HAP-1 (cell line): ENCODE measurements at regions not wholly inside any gene's neighbourhood (a gene's known extent, or its start where the extent isn't known, plus 50 kb on each side); places are given as distances from the start of the nearest gene placed in this dataset.

Experiments
- DNase-seq, 2 experiments: peaks; one replicate each; pipeline ENCODE4 v3.0.0-alpha.2; 2016 to 2020; ENCODE audit warnings: low spot score in 2 of 2
- H3K27me3 ChIP-seq: fragments of 250-450 bp; sonication (Bioruptor Pico); 2 replicates; pipeline ENCODE4 v1.5.1; 2020; ENCODE audit warnings: low read depth, mild to moderate bottlenecking, moderate library complexity
- H3K36me3 ChIP-seq: fragments of 250-450 bp; sonication (Bioruptor Pico); replicated peaks from 2 replicates; pipeline ENCODE4 v1.5.1; 2020; ENCODE audit warnings: mild to moderate bottlenecking
- H3K4me1 ChIP-seq: fragments of 250-450 bp; sonication (Bioruptor Pico); 2 replicates; pipeline ENCODE4 v1.5.1; 2020; ENCODE audit warnings: mild to moderate bottlenecking
- H3K4me3 ChIP-seq: fragments of 250-450 bp; sonication (Bioruptor Pico); 2 replicates; pipeline ENCODE4 v1.5.1; 2020; ENCODE audit warnings: mild to moderate bottlenecking, moderate library complexity
- H3K9me3 ChIP-seq: fragments of 250-450 bp; sonication (Bioruptor Pico); 2 replicates; pipeline ENCODE4 v1.5.1; 2020; ENCODE audit warnings: mild to moderate bottlenecking, moderate library complexity
- in situ Hi-C: fragments of 300-500 bp; cut with MboI; formaldehyde crosslinking; loops from 3 replicates; pipeline ENCODE4 v1.14.3; 2020; ENCODE audit warnings: low sequenced_read_pairs, inconsistent platforms, mixed read lengths

GRCh38 chr15:37789397-37789786 lies 145.0 kb upstream of the TMCO5A start:
- H3K4me3 ChIP-seq, result no peak overlapping the region
- no peaks in the 10 kb centered on the region for H3K36me3 ChIP-seq
- H3K4me1 ChIP-seq, result no peaks in the 10 kb centered on the region
- H3K9me3 ChIP-seq, result no peaks in the 10 kb centered on the region
- no peak for DNase-seq
- H3K27me3 ChIP-seq, result no peaks in the 10 kb centered on the region
- in situ Hi-C loops, result no loop called here

- no peaks in the 10 kb centered on the region for H3K9me3 ChIP-seq
- no peak for DNase-seq
- H3K36me3 ChIP-seq, result no peaks in the 10 kb centered on the region
- no peaks in the 10 kb centered on the region for H3K4me1 ChIP-seq
- H3K4me3 ChIP-seq, result no peak overlapping the region
- H3K27me3 ChIP-seq, result no peaks in the 10 kb centered on the region
- in situ Hi-C loops, result no loop called here
Observed at GRCh38 chr15:37789881-37790280, 144.6 kb upstream of the TMCO5A start.

GRCh38 chr15:37791693-37792092 lies 142.7 kb upstream of the TMCO5A start:
- no peaks in the 10 kb centered on the region for H3K9me3 ChIP-seq
- peaks cover 11% of the 10 kb centered on the region for H3K4me1 ChIP-seq
- H3K36me3 ChIP-seq, result no peaks in the 10 kb centered on the region
- H3K27me3 ChIP-seq, result no peaks in the 10 kb centered on the region
- no peak overlapping the region for H3K4me3 ChIP-seq
- in situ Hi-C loops, result no loop called here
- DNase-seq, result no peak

- in situ Hi-C loops, result no loop called here
- Histone ChIP-seq H3K9me3 (no peaks in the 10 kb centered on the region), H3K27me3 (no peaks in the 10 kb centered on the region), H3K4me3 (no peak overlapping the region), H3K36me3 (no peaks in the 10 kb centered on the region), H3K4me1 (peaks cover 11% of the 10 kb centered on the region)
- no peak for DNase-seq
Observed at GRCh38 chr15:37792351-37792750, 142.1 kb upstream of the TMCO5A start.

- Histone ChIP-seq H3K4me3 (no peak overlapping the region), H3K27me3 (no peaks in the 10 kb centered on the region), H3K4me1 (peaks cover 11% of the 10 kb centered on the region), H3K36me3 (no peaks in the 10 kb centered on the region), H3K9me3 (no peaks in the 10 kb centered on the region)
- in situ Hi-C loops, result no loop called here
- peak; percentile 11 to 18 for DNase-seq
Observed at GRCh38 chr15:37793851-37794250, 140.6 kb upstream of the TMCO5A start.

- Histone ChIP-seq H3K4me3 (no peak overlapping the region), H3K36me3 (no peaks in the 10 kb centered on the region), H3K4me1 (peaks cover 11% of the 10 kb centered on the region), H3K27me3 (no peaks in the 10 kb centered on the region), H3K9me3 (no peaks in the 10 kb centered on the region)
- no peak for DNase-seq
- in situ Hi-C loops, result no loop called here
Observed at GRCh38 chr15:37794947-37795346, 139.5 kb upstream of the TMCO5A start.

- Histone ChIP-seq H3K9me3 (no peaks in the 10 kb centered on the region), H3K4me3 (no peak overlapping the region), H3K36me3 (no peaks in the 10 kb centered on the region), H3K27me3 (no peaks in the 10 kb centered on the region), H3K4me1 (peaks cover under 1% of the 10 kb centered on the region)
- DNase-seq, result no peak
- in situ Hi-C loops, result no loop called here
Observed at GRCh38 chr15:37801529-37801928, 132.9 kb upstream of the TMCO5A start.

GRCh38 chr15:37806808-37807207 lies 127.6 kb upstream of the TMCO5A start:
- Histone ChIP-seq H3K36me3 (no peaks in the 10 kb centered on the region), H3K9me3 (no peaks in the 10 kb centered on the region), H3K4me3 (no peak overlapping the region), H3K4me1 (no peaks in the 10 kb centered on the region), H3K27me3 (no peaks in the 10 kb centered on the region)
- in situ Hi-C loops, result no loop called here
- no peak for DNase-seq

GRCh38 chr15:37810381-37810780 lies 124.1 kb upstream of the TMCO5A start:
- Histone ChIP-seq H3K4me1 (no peaks in the 10 kb centered on the region), H3K27me3 (no peaks in the 10 kb centered on the region), H3K4me3 (no peak overlapping the region), H3K36me3 (no peaks in the 10 kb centered on the region), H3K9me3 (no peaks in the 10 kb centered on the region)
- no peak for DNase-seq
- in situ Hi-C loops, result no loop called here

- in situ Hi-C loops, result no loop called here
Observed at GRCh38 chr15:37813306-37813705, 121.1 kb upstream of the TMCO5A start.

GRCh38 chr15:37814847-37815515 lies 119.5 kb upstream of the TMCO5A start:
- DNase-seq, result no peak
- no peaks in the 10 kb centered on the region for H3K36me3 ChIP-seq
- no peaks in the 10 kb centered on the region for H3K27me3 ChIP-seq
- in situ Hi-C loops, result no loop called here
- H3K4me3 ChIP-seq, result no peak overlapping the region
- no peaks in the 10 kb centered on the region for H3K9me3 ChIP-seq
- H3K4me1 ChIP-seq, result no peaks in the 10 kb centered on the region

More at GRCh38 chr15:37813306-37813705, 121.1 kb upstream of the TMCO5A start:
- H3K4me1 ChIP-seq, result no peaks in the 10 kb centered on the region
- H3K27me3 ChIP-seq, result no peaks in the 10 kb centered on the region
- no peaks in the 10 kb centered on the region for H3K9me3 ChIP-seq
- no peaks in the 10 kb centered on the region for H3K36me3 ChIP-seq
- DNase-seq, result no peak
- no peak overlapping the region for H3K4me3 ChIP-seq

- Histone ChIP-seq H3K4me3 (no peak overlapping the region), H3K27me3 (no peaks in the 10 kb centered on the region), H3K4me1 (no peaks in the 10 kb centered on the region), H3K9me3 (no peaks in the 10 kb centered on the region), H3K36me3 (no peaks in the 10 kb centered on the region)
- in situ Hi-C loops, result no loop called here
- no peak for DNase-seq
Observed at GRCh38 chr15:37818152-37818677, 116.2 kb upstream of the TMCO5A start.

- H3K9me3 ChIP-seq, result no peaks in the 10 kb centered on the region
- H3K36me3 ChIP-seq, result no peaks in the 10 kb centered on the region
- DNase-seq, result no peak
- H3K27me3 ChIP-seq, result no peaks in the 10 kb centered on the region
- H3K4me1 ChIP-seq, result no peaks in the 10 kb centered on the region
- in situ Hi-C loops, result no loop called here
- H3K4me3 ChIP-seq, result no peak overlapping the region
Observed at GRCh38 chr15:37819191-37819590, 115.2 kb upstream of the TMCO5A start.

GRCh38 chr15:37820380-37821128 lies 113.9 kb upstream of the TMCO5A start:
- H3K36me3 ChIP-seq, result no peaks in the 10 kb centered on the region
- no peaks in the 10 kb centered on the region for H3K9me3 ChIP-seq
- H3K4me1 ChIP-seq, result no peaks in the 10 kb centered on the region
- DNase-seq, result no peak
- no peak overlapping the region for H3K4me3 ChIP-seq
- in situ Hi-C loops, result no loop called here
- H3K27me3 ChIP-seq, result no peaks in the 10 kb centered on the region
